ENCODE measurements at regions not wholly inside any gene's neighbourhood (a gene's known extent, or its start where the extent isn't known, plus 50 kb on each side); places are given as distances from the start of the nearest gene placed in this dataset.

DNA sequence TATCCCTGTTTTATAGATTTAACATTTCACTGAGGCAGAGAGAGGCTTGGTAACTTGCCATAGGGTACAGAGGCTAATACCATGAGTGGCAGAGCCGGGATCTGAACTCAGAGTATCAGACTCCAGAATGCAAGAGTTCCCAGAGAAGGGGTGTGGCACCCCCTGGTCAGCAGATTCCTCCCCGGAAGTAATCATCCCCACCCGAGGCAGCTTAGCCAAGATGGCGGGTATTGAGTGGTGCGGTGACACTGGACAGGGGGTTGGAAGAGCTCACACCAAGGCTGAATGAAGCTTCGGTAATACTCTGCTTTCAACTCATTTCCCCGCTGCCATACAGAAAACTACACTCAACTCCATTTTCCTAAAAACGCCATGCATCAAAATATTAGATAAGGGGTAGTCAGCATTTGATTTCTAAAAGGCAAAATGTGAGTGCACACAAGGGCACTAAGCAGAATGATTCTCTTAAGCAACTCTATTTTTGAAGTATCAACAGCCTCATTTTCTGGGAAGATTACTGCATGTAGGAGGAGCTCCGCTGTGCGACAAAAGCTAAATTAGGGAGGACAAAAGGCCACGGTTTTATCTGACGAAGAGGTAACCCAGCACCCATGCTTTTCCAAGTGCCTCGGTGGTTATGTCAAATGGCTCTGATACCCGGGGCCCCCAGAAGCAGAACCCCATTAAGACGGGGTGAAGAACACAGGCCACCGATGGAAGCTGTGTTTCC lies 166.7 kb downstream of the NUP210 start:
- TF ChIP-seq, protein P1, sequence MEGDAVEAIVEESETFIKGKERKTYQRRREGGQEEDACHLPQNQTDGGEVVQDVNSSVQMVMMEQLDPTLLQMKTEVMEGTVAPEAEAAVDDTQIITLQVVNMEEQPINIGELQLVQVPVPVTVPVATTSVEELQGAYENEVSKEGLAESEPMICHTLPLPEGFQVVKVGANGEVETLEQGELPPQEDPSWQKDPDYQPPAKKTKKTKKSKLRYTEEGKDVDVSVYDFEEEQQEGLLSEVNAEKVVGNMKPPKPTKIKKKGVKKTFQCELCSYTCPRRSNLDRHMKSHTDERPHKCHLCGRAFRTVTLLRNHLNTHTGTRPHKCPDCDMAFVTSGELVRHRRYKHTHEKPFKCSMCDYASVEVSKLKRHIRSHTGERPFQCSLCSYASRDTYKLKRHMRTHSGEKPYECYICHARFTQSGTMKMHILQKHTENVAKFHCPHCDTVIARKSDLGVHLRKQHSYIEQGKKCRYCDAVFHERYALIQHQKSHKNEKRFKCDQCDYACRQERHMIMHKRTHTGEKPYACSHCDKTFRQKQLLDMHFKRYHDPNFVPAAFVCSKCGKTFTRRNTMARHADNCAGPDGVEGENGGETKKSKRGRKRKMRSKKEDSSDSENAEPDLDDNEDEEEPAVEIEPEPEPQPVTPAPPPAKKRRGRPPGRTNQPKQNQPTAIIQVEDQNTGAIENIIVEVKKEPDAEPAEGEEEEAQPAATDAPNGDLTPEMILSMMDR (IDR thresholded peaks at IDR 0.05): no peak
- no peak for TF ChIP-seq POLR2A (IDR thresholded peaks at IDR 0.05)
